ENCODE measurements at regions not wholly inside any gene's neighbourhood (a gene's known extent, or its start where the extent isn't known, plus 50 kb on each side); places are given as distances from the start of the nearest gene placed in this dataset.
"Not testable (repeated sequence)": the region's sequence is repeated elsewhere in the genome, so short reads cannot be mapped to it uniquely, and the experiment has no call there.

- DNase-seq: peak; percentile 9
Observed at GRCh38 chr9:66601472-66601871, 299.1 kb upstream of the ZNF658 start.

- DNase-seq: not testable (repeated sequence)
Observed at GRCh38 chr9:66631521-66632046, 268.9 kb upstream of the ZNF658 start.

GRCh38 chr9:66647675-66648074 is 252.8 kb upstream of the ZNF658 start:
- DNase-seq: not testable (repeated sequence)

GRCh38 chr9:66690242-66690641 is 210.3 kb upstream of the ZNF658 start:
- not testable (repeated sequence) for DNase-seq

- DNase-seq: not testable (repeated sequence)
Observed at GRCh38 chr9:66695561-66696240, 204.8 kb upstream of the ZNF658 start.

- DNase-seq: not testable (repeated sequence)
Observed at GRCh38 chr9:66697343-66698065, 203.0 kb upstream of the ZNF658 start.

- not testable (repeated sequence) for DNase-seq
Observed at GRCh38 chr9:66698066-66698455, 202.5 kb upstream of the ZNF658 start.

GRCh38 chr9:66701411-66702377 is 198.8 kb upstream of the ZNF658 start:
- not testable (repeated sequence) for DNase-seq

GRCh38 chr9:66711553-66711952 is 189.0 kb upstream of the ZNF658 start:
- not testable (repeated sequence) for DNase-seq

GRCh38 chr9:66712870-66713269 is 187.7 kb upstream of the ZNF658 start:
- DNase-seq: not testable (repeated sequence)

- DNase-seq: not testable (repeated sequence)
Observed at GRCh38 chr9:66713552-66713951, 187.0 kb upstream of the ZNF658 start.

GRCh38 chr9:66720845-66721244 is 179.7 kb upstream of the ZNF658 start:
- DNase-seq: not testable (repeated sequence)

GRCh38 chr9:66727540-66727939 is 173.0 kb upstream of the ZNF658 start:
- not testable (repeated sequence) for DNase-seq

- not testable (repeated sequence) for DNase-seq
Observed at GRCh38 chr9:66736686-66737085, 163.8 kb upstream of the ZNF658 start.

GRCh38 chr9:66738418-66738817 is 162.1 kb upstream of the ZNF658 start:
- DNase-seq: not testable (repeated sequence)

GRCh38 chr9:66740136-66740535 is 160.4 kb upstream of the ZNF658 start:
- DNase-seq: not testable (repeated sequence)

- DNase-seq: not testable (repeated sequence)
Observed at GRCh38 chr9:66745846-66746245, 154.7 kb upstream of the ZNF658 start.

GRCh38 chr9:66752324-66752923 is 148.1 kb upstream of the ZNF658 start:
- DNase-seq: not testable (repeated sequence)

- DNase-seq: not testable (repeated sequence)
Observed at GRCh38 chr9:66759825-66760492, 140.6 kb upstream of the ZNF658 start.

GRCh38 chr9:66764799-66765493 is 135.6 kb upstream of the ZNF658 start:
- DNase-seq: not testable (repeated sequence)

- DNase-seq: not testable (repeated sequence)
Observed at GRCh38 chr9:66765531-66765930, 135.0 kb upstream of the ZNF658 start.

Measured in fibroblast of skin of scalp (primary cell).